SU-DHL-6 (cell line): ENCODE measurements at regions not wholly inside any gene's neighbourhood (a gene's known extent, or its start where the extent isn't known, plus 50 kb on each side); places are given as distances from the start of the nearest gene placed in this dataset.

Experiments used
- H2AFZ ChIP-seq: fragments of 200-600 bp; sonication (generic); 2 replicates; pipeline ENCODE4 v1.6.1; 2014; ENCODE audit warnings: low read depth, mild to moderate bottlenecking, moderate library complexity, mixed read lengths, antibody characterized with exemption, low read length; ENCODE audit not compliant: severe bottlenecking
- H3F3A ChIP-seq: fragments of 200-600 bp; shearing (Covaris generic); 2 replicates; pipeline ENCODE4 v1.6.0; 2016; ENCODE audit warnings: antibody characterized with exemption, mild to moderate bottlenecking; ENCODE audit not compliant: insufficient read depth
- H3K27ac ChIP-seq: fragments of 200-600 bp; sonication (generic); 2 replicates; pipeline ENCODE4 v1.5.1; 2016; ENCODE audit warnings: low read depth, mild to moderate bottlenecking, low read length, moderate library complexity, mixed read lengths
- H3K27me3 ChIP-seq: fragments of 200-600 bp; sonication (generic), shearing (Covaris generic); 2 replicates; pipeline ENCODE4 v1.6.0; 2014; ENCODE audit warnings: mild to moderate bottlenecking, low read length
- H3K36me3 ChIP-seq: fragments of 200-600 bp; sonication (generic); 2 replicates; pipeline ENCODE4 v1.6.1; 2014; ENCODE audit warnings: mild to moderate bottlenecking, low read length, mixed read lengths
- H3K4me2 ChIP-seq: fragments of 300-600, 200-600 bp; shearing (Covaris generic), sonication (generic); 2 replicates; pipeline ENCODE4 v1.6.0; 2014; ENCODE audit warnings: low read length, low read depth, mild to moderate bottlenecking; ENCODE audit not compliant: poor library complexity, severe bottlenecking
- H3K4me3 ChIP-seq: fragments of 200-600 bp; sonication (generic); 2 replicates; pipeline ENCODE4 v1.5.1; 2014; ENCODE audit warnings: antibody characterized with exemption, low read length, mild to moderate bottlenecking, mixed read lengths; ENCODE audit not compliant: insufficient read depth, poor library complexity, severe bottlenecking
- H3K79me2 ChIP-seq: fragments of 200-600 bp; sonication (generic); 2 replicates; pipeline ENCODE4 v1.6.1; 2014; ENCODE audit warnings: mild to moderate bottlenecking, low read length, moderate library complexity; ENCODE audit not compliant: insufficient read depth
- H3K9ac ChIP-seq: fragments of 200-600 bp; sonication (generic); 2 replicates; pipeline ENCODE4 v1.7.0; 2014; ENCODE audit warnings: mild to moderate bottlenecking, low read length
- H3K9me2 ChIP-seq: fragments of 200-600 bp; sonication (generic); replicated peaks from 2 replicates; pipeline ENCODE4 v1.6.1; 2014; ENCODE audit warnings: low read length; ENCODE audit not compliant: insufficient read depth
- H3K9me3 ChIP-seq: fragments of 200-600 bp; sonication (generic); 2 replicates; pipeline ENCODE4 v1.6.1; 2014; ENCODE audit warnings: low read length, mixed read lengths; ENCODE audit not compliant: insufficient read depth
- H4K20me1 ChIP-seq: fragments of 200-600 bp; sonication (generic); 2 replicates; pipeline ENCODE4 v1.6.1; 2014; ENCODE audit warnings: low read depth, mild to moderate bottlenecking, antibody characterized with exemption, low read length, moderate library complexity, mixed read lengths
- EZH2phosphoT487 ChIP-seq: fragments of 200-600 bp; sonication (generic), shearing (Covaris generic); conservative IDR thresholded peaks from 2 replicates; pipeline ENCODE4 v1.6.1; 2018; ENCODE audit warnings: mild to moderate bottlenecking, antibody characterized with exemption, low read length, moderate library complexity, mixed read lengths
- TF ChIP-seq, protein P1 (sequence below): fragments of 200-600 bp; sonication (generic); IDR thresholded peaks from one replicate; pipeline ENCODE4 v1.5.1; 2017; ENCODE audit warnings: antibody characterized with exemption, mild to moderate bottlenecking, low read length, moderate library complexity; ENCODE audit not compliant: insufficient read depth, poor library complexity, severe bottlenecking

DNA sequence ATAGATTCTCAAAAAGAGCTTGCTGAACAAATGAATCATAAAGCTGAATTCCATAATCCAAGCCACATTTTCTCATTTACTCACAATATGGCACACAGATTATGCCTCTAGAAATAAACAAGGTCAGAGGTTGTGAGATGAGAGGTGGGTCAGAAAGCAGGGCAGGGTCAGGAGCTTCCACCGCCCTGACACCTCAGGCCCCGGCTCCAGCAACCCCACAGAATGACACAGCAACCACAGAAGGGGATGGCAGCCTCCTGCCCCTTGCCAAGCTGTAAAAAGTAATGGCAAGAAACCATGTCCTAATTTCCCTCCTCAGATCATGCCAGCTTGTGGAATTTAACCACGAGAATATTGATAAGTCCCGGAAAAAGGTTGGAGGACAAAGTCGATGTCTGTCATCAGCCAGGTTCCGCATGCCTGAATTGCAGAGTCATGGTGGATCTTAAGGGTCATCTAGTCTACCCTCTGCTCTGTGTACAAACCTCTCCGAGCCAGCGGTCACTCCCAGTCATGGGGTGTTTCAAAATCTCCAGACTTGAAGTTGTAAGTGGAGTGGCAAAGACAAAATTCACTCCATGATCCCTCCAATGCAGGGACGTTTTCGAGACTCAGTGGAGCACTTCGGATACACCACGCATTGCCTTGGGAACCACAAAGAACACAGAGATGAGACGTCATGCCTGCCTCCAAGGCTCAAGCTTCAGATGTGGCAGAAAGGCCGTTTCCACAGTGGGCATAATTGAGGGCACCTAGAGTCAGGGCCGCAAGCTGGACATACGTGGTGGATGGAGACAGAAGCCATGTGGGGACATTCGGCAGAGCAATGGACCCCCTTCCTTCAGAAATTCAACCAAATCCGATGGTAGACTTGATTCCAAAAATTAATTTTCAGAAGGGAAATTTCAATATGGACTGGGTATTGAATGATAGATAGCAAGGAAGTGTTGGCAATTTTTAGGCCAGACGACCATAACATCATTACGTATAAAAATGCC, 254.0 kb downstream of the TOMM20 start:
- Histone ChIP-seq H3K36me3 (no peaks in the 10 kb centered on the region), H3K27me3 (no peaks in the 10 kb centered on the region), H3K27ac (no peak overlapping the region), H3K4me3 (no peak overlapping the region), H3K9me2 (no peaks in the 10 kb centered on the region), H4K20me1 (no peaks in the 10 kb centered on the region), H3K4me2 (no peak overlapping the region), H3K9me3 (no peaks in the 10 kb centered on the region), H3F3A (no peaks in the 10 kb centered on the region), H2AFZ (no peak overlapping the region), H3K9ac (no peak overlapping the region), H3K79me2 (no peaks in the 10 kb centered on the region)
- TF ChIP-seq EZH2phosphoT487: no peak
- TF ChIP-seq, protein P1, sequence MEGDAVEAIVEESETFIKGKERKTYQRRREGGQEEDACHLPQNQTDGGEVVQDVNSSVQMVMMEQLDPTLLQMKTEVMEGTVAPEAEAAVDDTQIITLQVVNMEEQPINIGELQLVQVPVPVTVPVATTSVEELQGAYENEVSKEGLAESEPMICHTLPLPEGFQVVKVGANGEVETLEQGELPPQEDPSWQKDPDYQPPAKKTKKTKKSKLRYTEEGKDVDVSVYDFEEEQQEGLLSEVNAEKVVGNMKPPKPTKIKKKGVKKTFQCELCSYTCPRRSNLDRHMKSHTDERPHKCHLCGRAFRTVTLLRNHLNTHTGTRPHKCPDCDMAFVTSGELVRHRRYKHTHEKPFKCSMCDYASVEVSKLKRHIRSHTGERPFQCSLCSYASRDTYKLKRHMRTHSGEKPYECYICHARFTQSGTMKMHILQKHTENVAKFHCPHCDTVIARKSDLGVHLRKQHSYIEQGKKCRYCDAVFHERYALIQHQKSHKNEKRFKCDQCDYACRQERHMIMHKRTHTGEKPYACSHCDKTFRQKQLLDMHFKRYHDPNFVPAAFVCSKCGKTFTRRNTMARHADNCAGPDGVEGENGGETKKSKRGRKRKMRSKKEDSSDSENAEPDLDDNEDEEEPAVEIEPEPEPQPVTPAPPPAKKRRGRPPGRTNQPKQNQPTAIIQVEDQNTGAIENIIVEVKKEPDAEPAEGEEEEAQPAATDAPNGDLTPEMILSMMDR: no peak

DNA sequence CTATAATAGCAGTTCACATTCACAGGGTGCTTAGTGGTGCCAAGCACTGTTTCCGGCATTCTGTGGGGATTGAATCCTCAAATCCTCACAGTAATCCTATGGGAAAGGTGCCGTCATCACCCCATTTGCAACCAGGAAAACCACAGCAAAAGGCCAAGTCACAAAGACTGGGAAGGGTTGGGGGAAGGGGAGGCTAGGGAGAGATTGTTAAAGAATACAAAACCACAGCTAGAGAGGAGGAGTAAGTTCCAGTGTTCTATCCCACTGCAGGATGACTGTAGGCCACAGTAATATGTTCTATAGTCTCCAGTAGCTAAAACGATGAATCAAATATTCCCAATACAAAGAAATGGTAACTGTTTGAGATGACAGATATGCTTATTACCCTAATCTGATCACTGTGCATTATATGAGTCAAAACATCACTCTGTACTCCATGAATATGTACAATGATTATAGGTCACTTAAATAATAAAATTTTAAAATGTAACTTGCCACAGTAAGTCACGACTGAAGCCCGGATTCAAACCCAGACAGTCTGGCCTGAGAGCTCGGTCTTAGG, 256.8 kb downstream of the TOMM20 start:
- Histone ChIP-seq H2AFZ (no peak overlapping the region), H3K4me3 (no peak overlapping the region), H3K27ac (no peak overlapping the region), H3F3A (no peaks in the 10 kb centered on the region), H3K27me3 (no peaks in the 10 kb centered on the region), H3K9ac (no peak overlapping the region), H3K36me3 (no peaks in the 10 kb centered on the region), H3K9me2 (no peaks in the 10 kb centered on the region), H3K4me2 (no peak overlapping the region), H3K9me3 (no peaks in the 10 kb centered on the region), H3K79me2 (no peaks in the 10 kb centered on the region), H4K20me1 (no peaks in the 10 kb centered on the region)
- TF ChIP-seq, protein P1: no peak
- no peak for TF ChIP-seq EZH2phosphoT487

DNA sequence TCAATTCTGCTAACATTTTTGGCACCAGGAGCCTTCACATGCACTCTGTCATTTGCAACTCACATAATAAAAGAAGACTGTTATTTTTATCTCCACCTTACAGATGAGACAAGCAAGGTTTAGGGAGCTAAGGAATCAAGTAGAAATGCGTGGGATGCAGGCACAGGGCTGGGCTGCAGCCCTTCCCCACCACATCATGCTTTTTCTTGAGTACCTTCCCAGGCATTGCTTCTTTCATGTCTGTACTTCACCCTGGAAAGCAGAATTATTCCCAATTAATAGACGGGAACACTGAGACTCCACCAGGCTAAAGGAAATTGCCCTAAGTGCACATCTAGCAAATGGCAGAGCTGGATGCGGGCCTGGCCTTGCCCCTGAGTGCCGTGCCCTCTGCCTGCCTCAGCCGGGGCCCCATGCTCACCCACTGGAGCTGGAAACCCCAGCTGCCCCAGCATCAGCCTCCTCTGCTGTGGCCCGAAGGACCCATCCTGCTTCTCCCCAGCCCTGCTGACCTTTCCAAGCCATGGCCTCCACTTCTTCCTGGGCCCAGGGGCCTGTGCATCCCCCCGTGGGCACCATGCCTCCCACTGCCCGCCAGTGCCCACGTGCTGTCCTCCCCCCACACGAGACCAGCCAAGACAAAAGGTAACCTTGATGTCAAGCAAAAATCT, 257.5 kb downstream of the TOMM20 start:
- no peaks in the 10 kb centered on the region for H4K20me1 ChIP-seq
- no peaks in the 10 kb centered on the region for H3K9me2 ChIP-seq
- no peaks in the 10 kb centered on the region for H3K9me3 ChIP-seq
- no peak overlapping the region for H3K27ac ChIP-seq
- no peak overlapping the region for H3K4me2 ChIP-seq
- H3K36me3 ChIP-seq: no peaks in the 10 kb centered on the region
- no peak overlapping the region for H3K4me3 ChIP-seq
- H2AFZ ChIP-seq: no peak overlapping the region
- H3K79me2 ChIP-seq: no peaks in the 10 kb centered on the region
- H3K9ac ChIP-seq: no peak overlapping the region
- TF ChIP-seq, protein P1: no peak
- no peak for TF ChIP-seq EZH2phosphoT487
- H3F3A ChIP-seq: no peaks in the 10 kb centered on the region
- H3K27me3 ChIP-seq: no peaks in the 10 kb centered on the region
